ENCODE measurements at regions not wholly inside any gene's neighbourhood (a gene's known extent, or its start where the extent isn't known, plus 50 kb on each side); places are given as distances from the start of the nearest gene placed in this dataset.
"Not testable (repeated sequence)": the region's sequence is repeated elsewhere in the genome, so short reads cannot be mapped to it uniquely, and the experiment has no call there.

DNA sequence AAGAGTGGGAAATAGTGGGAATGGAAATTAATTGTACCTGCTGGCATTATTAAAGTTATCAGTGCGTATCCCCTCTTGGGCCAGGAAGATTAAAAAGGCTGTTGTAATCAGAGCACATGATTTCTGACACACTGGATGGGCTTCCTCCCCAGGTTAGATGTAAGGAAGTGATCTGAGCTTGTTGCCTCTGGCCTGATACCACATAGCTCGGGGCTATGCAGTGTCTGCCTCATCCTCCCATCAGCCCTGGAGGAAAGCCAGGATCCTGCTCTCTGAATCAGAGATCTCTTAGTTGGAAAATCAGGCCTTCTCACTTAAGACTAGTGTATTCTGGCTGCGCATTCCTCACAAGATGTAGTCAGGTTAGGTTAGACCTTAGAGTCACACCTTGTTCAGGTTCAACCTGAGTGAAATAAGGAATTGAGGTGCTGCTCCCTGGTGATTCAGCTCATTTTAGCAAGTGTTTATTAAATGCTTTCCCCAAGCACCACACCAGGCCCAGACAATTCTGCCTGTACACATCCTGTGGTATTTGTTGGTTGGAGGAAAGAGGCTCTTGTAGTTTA lies 108.2 kb upstream of the IKBKE start:
- H3K4me1 Mint-ChIP-seq = peaks cover 12% of the 10 kb centered on the region
- H3K27me3 Mint-ChIP-seq (ENCODE audit: low read depth in 3 of 3); H2AFZ ChIP-seq (ENCODE audit: insufficient read depth, low read depth, low read length, poor library complexity, severe bottlenecking); H3K4me1 ChIP-seq (ENCODE audit: control insufficient read depth in 1 of 2, insufficient read depth in 2 of 2, low read length in 2 of 2); H3K4me2 ChIP-seq (replicated peaks; ENCODE audit: extremely low read depth, low read length, poor library complexity, severe bottlenecking); H3K79me2 ChIP-seq (ENCODE audit: insufficient read depth, low read length); H3K27ac Mint-ChIP-seq; intact Hi-C loops (cut with micrococcal nuclease); H3K36me3 Mint-ChIP-seq; H3K9me3 ChIP-seq (replicated peaks in 1 of 2; ENCODE audit: control insufficient read depth in 1 of 2, insufficient read depth in 1 of 2, low read length in 2 of 2); H3K4me3 Mint-ChIP-seq; H3K27me3 ChIP-seq (ENCODE audit: control insufficient read depth in 2 of 2, insufficient read depth in 2 of 2, low read length in 2 of 2); H3K9ac ChIP-seq (ENCODE audit: insufficient read depth, low read length, poor library complexity, severe bottlenecking); H3K4me3 ChIP-seq (replicated peaks in 1 of 3; ENCODE audit: low read depth in 2 of 3, low read length in 3 of 3); H3K9me3 Mint-ChIP-seq; DNase-seq; H3K36me3 ChIP-seq (replicated peaks in 1 of 2; ENCODE audit: control insufficient read depth in 1 of 2, insufficient read depth in 2 of 2, low read length in 2 of 2); H4K20me1 ChIP-seq (ENCODE audit: insufficient read depth, low read length); H3K27ac ChIP-seq (ENCODE audit: low read depth in 1 of 2, low read length in 2 of 2): not testable (repeated sequence)
- WGBS (ENCODE audit: insufficient coverage) = no CpG with 5 or more reads among the region's 3 CpGs

DNA sequence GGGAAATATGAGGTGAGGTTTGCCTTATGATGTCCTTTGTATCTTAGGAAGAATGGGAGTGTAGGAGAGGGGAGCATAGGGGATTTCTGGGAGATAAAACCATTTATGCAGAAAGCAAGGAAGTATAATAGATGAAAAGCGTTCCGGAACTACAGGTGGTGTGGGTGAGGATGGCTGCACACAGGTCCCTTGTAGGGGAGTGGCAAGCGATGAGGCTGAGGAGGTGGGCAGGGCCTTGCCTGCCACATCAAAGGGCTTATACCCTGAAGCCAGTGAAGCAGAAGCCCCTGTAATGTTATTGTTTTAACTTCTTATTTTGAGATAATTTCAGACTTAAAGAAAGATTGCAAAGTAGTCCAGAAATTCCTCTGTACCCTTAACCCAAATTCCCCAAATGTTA lies 107.3 kb upstream of the IKBKE start:
- H3K4me3 Mint-ChIP-seq; H3K27me3 ChIP-seq (ENCODE audit: control insufficient read depth in 2 of 2, insufficient read depth in 2 of 2, low read length in 2 of 2); H2AFZ ChIP-seq (ENCODE audit: insufficient read depth, low read depth, low read length, poor library complexity, severe bottlenecking); H3K36me3 Mint-ChIP-seq; H3K4me1 ChIP-seq (ENCODE audit: control insufficient read depth in 1 of 2, insufficient read depth in 2 of 2, low read length in 2 of 2); H3K4me2 ChIP-seq (replicated peaks; ENCODE audit: extremely low read depth, low read length, poor library complexity, severe bottlenecking); H3K79me2 ChIP-seq (ENCODE audit: insufficient read depth, low read length); H3K27ac ChIP-seq (ENCODE audit: low read depth in 1 of 2, low read length in 2 of 2); H3K4me3 ChIP-seq (replicated peaks in 1 of 3; ENCODE audit: low read depth in 2 of 3, low read length in 3 of 3); H3K9ac ChIP-seq (ENCODE audit: insufficient read depth, low read length, poor library complexity, severe bottlenecking); H4K20me1 ChIP-seq (ENCODE audit: insufficient read depth, low read length); H3K36me3 ChIP-seq (replicated peaks in 1 of 2; ENCODE audit: control insufficient read depth in 1 of 2, insufficient read depth in 2 of 2, low read length in 2 of 2); DNase-seq; H3K9me3 ChIP-seq (replicated peaks in 1 of 2; ENCODE audit: control insufficient read depth in 1 of 2, insufficient read depth in 1 of 2, low read length in 2 of 2); H3K9me3 Mint-ChIP-seq; H3K27me3 Mint-ChIP-seq (ENCODE audit: low read depth in 3 of 3); intact Hi-C loops (cut with micrococcal nuclease): not testable (repeated sequence)
- Mint-ChIP-seq H3K27ac (peak overlapping the region in 1 of 7 donors; percentile 80), H3K4me1 (peaks cover 11% of the 10 kb centered on the region)
- WGBS (ENCODE audit: insufficient coverage) = no CpG with 5 or more reads among the region's 3 CpGs

- H3K27ac ChIP-seq (ENCODE audit: low read depth in 1 of 2, low read length in 2 of 2); H3K9me3 Mint-ChIP-seq; H3K36me3 ChIP-seq (replicated peaks in 1 of 2; ENCODE audit: control insufficient read depth in 1 of 2, insufficient read depth in 2 of 2, low read length in 2 of 2); H3K4me3 ChIP-seq (replicated peaks in 1 of 3; ENCODE audit: low read depth in 2 of 3, low read length in 3 of 3); H3K4me1 ChIP-seq (ENCODE audit: control insufficient read depth in 1 of 2, insufficient read depth in 2 of 2, low read length in 2 of 2); H3K9me3 ChIP-seq (replicated peaks in 1 of 2; ENCODE audit: control insufficient read depth in 1 of 2, insufficient read depth in 1 of 2, low read length in 2 of 2); H3K27me3 Mint-ChIP-seq (ENCODE audit: low read depth in 3 of 3); H3K79me2 ChIP-seq (ENCODE audit: insufficient read depth, low read length); H4K20me1 ChIP-seq (ENCODE audit: insufficient read depth, low read length); H2AFZ ChIP-seq (ENCODE audit: insufficient read depth, low read depth, low read length, poor library complexity, severe bottlenecking); intact Hi-C loops (cut with micrococcal nuclease); H3K9ac ChIP-seq (ENCODE audit: insufficient read depth, low read length, poor library complexity, severe bottlenecking); H3K36me3 Mint-ChIP-seq; H3K4me3 Mint-ChIP-seq; H3K27me3 ChIP-seq (ENCODE audit: control insufficient read depth in 2 of 2, insufficient read depth in 2 of 2, low read length in 2 of 2); H3K4me2 ChIP-seq (replicated peaks; ENCODE audit: extremely low read depth, low read length, poor library complexity, severe bottlenecking): not testable (repeated sequence)
- peak in 2 of 3 donors; percentile 1 to 3 for DNase-seq
- Mint-ChIP-seq H3K27ac (peak overlapping the region in 5 of 7 donors; percentile 15 to 79 (median 75)), H3K4me1 (peaks cover 10% of the 10 kb centered on the region)
- no CpG with 5 or more reads among the region's 6 CpGs for WGBS (ENCODE audit: insufficient coverage)
Measured at GRCh38 chr1:206365271-206365670, 105.0 kb upstream of the IKBKE start.

GRCh38 chr1:206366131-206366530 lies 104.1 kb upstream of the IKBKE start:
- H3K4me1 ChIP-seq (ENCODE audit: control insufficient read depth in 1 of 2, insufficient read depth in 2 of 2, low read length in 2 of 2); H3K36me3 Mint-ChIP-seq; H3K9me3 ChIP-seq (replicated peaks in 1 of 2; ENCODE audit: control insufficient read depth in 1 of 2, insufficient read depth in 1 of 2, low read length in 2 of 2); H3K27ac ChIP-seq (ENCODE audit: low read depth in 1 of 2, low read length in 2 of 2); H3K9me3 Mint-ChIP-seq; H3K36me3 ChIP-seq (replicated peaks in 1 of 2; ENCODE audit: control insufficient read depth in 1 of 2, insufficient read depth in 2 of 2, low read length in 2 of 2); H3K9ac ChIP-seq (ENCODE audit: insufficient read depth, low read length, poor library complexity, severe bottlenecking); H3K27ac Mint-ChIP-seq; H3K4me2 ChIP-seq (replicated peaks; ENCODE audit: extremely low read depth, low read length, poor library complexity, severe bottlenecking); H3K4me3 ChIP-seq (replicated peaks in 1 of 3; ENCODE audit: low read depth in 2 of 3, low read length in 3 of 3); H2AFZ ChIP-seq (ENCODE audit: insufficient read depth, low read depth, low read length, poor library complexity, severe bottlenecking); H3K27me3 ChIP-seq (ENCODE audit: control insufficient read depth in 2 of 2, insufficient read depth in 2 of 2, low read length in 2 of 2); H3K27me3 Mint-ChIP-seq (ENCODE audit: low read depth in 3 of 3); H3K79me2 ChIP-seq (ENCODE audit: insufficient read depth, low read length); H3K4me3 Mint-ChIP-seq; intact Hi-C loops (cut with micrococcal nuclease); H4K20me1 ChIP-seq (ENCODE audit: insufficient read depth, low read length); DNase-seq: not testable (repeated sequence)
- WGBS (ENCODE audit: insufficient coverage) = no CpG with 5 or more reads among the region's 5 CpGs
- H3K4me1 Mint-ChIP-seq = peaks cover 10% of the 10 kb centered on the region

Data from CD14-positive monocyte (primary cell).